Kidney (tissue), 13 donors: ENCODE measurements at regions not wholly inside any gene's neighbourhood (a gene's known extent, or its start where the extent isn't known, plus 50 kb on each side); places are given as distances from the start of the nearest gene placed in this dataset.

ENCODE experiments used
- DNase-seq, 5 donors: peaks; one replicate each; pipeline ENCODE4 v3.0.0-alpha.2; 2013 to 2020
- FAIRE-seq: peaks from 2 replicates; lab custom pipeline; 2012; peaks lifted over from hg19 to GRCh38; lab: Jason Lieb, UNC
- H3K27ac ChIP-seq, 2 donors: one replicate each; pipeline ENCODE4 v1.7.0; 2013; ENCODE audit warnings: low read depth in 2 of 2, low read length in 2 of 2, inconsistent platforms in 1 of 2
- H3K27me3 ChIP-seq: one replicate; pipeline ENCODE4 v1.7.1; 2013; ENCODE audit warnings: low read length, inconsistent platforms; ENCODE audit not compliant: control insufficient read depth, insufficient read depth
- H3K36me3 ChIP-seq, 3 donors: one replicate each; pipeline versions ENCODE4 v1.7.0 to v1.7.1; 2013; ENCODE audit warnings: low read length in 3 of 3, control low read depth in 1 of 3, inconsistent platforms in 1 of 3; ENCODE audit not compliant: insufficient read depth in 3 of 3, control insufficient read depth in 2 of 3
- H3K4me1 ChIP-seq, 3 donors: one replicate each; pipeline versions ENCODE4 v1.7.0 to v1.7.1; 2013; ENCODE audit warnings: low read length in 3 of 3, inconsistent platforms in 1 of 3, low read depth in 1 of 3; ENCODE audit not compliant: control insufficient read depth in 2 of 3, insufficient read depth in 2 of 3
- H3K4me3 ChIP-seq, 3 donors: one replicate each; pipeline versions ENCODE4 v1.7.0 to v1.8.1; 2013; ENCODE audit warnings: low read length in 3 of 3, control low read depth in 1 of 3, inconsistent platforms in 1 of 3
- H3K9ac ChIP-seq, 3 donors: one replicate each; pipeline versions ENCODE4 v1.7.0 to v1.7.1; 2013; ENCODE audit warnings: low read length in 3 of 3, control low read depth in 1 of 3, inconsistent platforms in 1 of 3
- H3K9me3 ChIP-seq, 3 donors: one replicate each; pipeline versions ENCODE4 v1.7.0 to v1.7.1; 2013; ENCODE audit warnings: low read length in 3 of 3, control low read depth in 1 of 3, inconsistent platforms in 1 of 3; ENCODE audit not compliant: control insufficient read depth in 2 of 3, insufficient read depth in 1 of 3
- CTCF ChIP-seq: IDR thresholded peaks from 3 replicates; pipeline ENCODE4 v1.5.1; 2012; ENCODE audit warnings: mild to moderate bottlenecking, moderate library complexity, borderline replicate concordance; ENCODE audit not compliant: insufficient read depth; ENCODE audit errors: extremely low read depth
- intact Hi-C: fragments of 100-400 bp; cut with DNase I; formaldehyde crosslinking; loops from one replicate; pipeline ENCODE4 v1.11.1; 2022
- donor health status: control.
- donor health status: control.
- donor health status: control.
- donor health status: control.
- donor health status: control.
- donor health status: DM: yes; HTN: yes; CAD: no.
- donor health status: Normal renal cell carcinoma (clear cell type).

- FAIRE-seq, result no peak
- intact Hi-C loops, result no loop called here
- H3K36me3 ChIP-seq, result no peaks in the 10 kb centered on the region
- H3K9me3 ChIP-seq, result no peaks in the 10 kb centered on the region
- no peak overlapping the region for H3K4me3 ChIP-seq
- H3K27ac ChIP-seq, result no peak overlapping the region
- no peak for TF ChIP-seq CTCF
- no peaks in the 10 kb centered on the region for H3K27me3 ChIP-seq
- H3K9ac ChIP-seq, result no peak overlapping the region
- H3K4me1 ChIP-seq, result no peaks in the 10 kb centered on the region
- DNase-seq, result no peak
Measured at GRCh38 chr15:62981071-62981470, 61.5 kb upstream of the TPM1 start.

- Histone ChIP-seq H3K4me3 (no peak overlapping the region), H3K9ac (no peak overlapping the region), H3K27ac (no peak overlapping the region), H3K4me1 (no peaks in the 10 kb centered on the region), H3K9me3 (no peaks in the 10 kb centered on the region), H3K27me3 (no peaks in the 10 kb centered on the region), H3K36me3 (no peaks in the 10 kb centered on the region)
- intact Hi-C loops, result no loop called here
- TF ChIP-seq CTCF, result no peak
- DNase-seq (no peak), FAIRE-seq (no peak)
Measured at GRCh38 chr15:62983956-62984355, 58.6 kb upstream of the TPM1 start.

GRCh38 chr15:62985768-62986167 lies 56.8 kb upstream of the TPM1 start:
- DNase-seq (no peak), FAIRE-seq (no peak)
- TF ChIP-seq CTCF, result no peak
- peaks cover 0 to 3% (median 0%) of the 10 kb centered on the region in 3 donors for H3K4me1 ChIP-seq
- H3K4me3 ChIP-seq, result no peak overlapping the region
- H3K9me3 ChIP-seq, result no peaks in the 10 kb centered on the region
- H3K27me3 ChIP-seq, result no peaks in the 10 kb centered on the region
- no peak overlapping the region for H3K27ac ChIP-seq
- no peak overlapping the region for H3K9ac ChIP-seq
- H3K36me3 ChIP-seq, result no peaks in the 10 kb centered on the region
- intact Hi-C loops, result no loop called here

- no peak for FAIRE-seq
Measured at GRCh38 chr15:62986948-62987347, 55.6 kb upstream of the TPM1 start.

More at GRCh38 chr15:62986948-62987347, 55.6 kb upstream of the TPM1 start:
- no peak for DNase-seq
- intact Hi-C loops, result no loop called here
- H3K36me3 ChIP-seq, result no peaks in the 10 kb centered on the region
- H3K9ac ChIP-seq, result no peak overlapping the region
- H3K27ac ChIP-seq, result no peak overlapping the region
- TF ChIP-seq CTCF, result no peak
- H3K9me3 ChIP-seq, result no peaks in the 10 kb centered on the region
- no peaks in the 10 kb centered on the region for H3K27me3 ChIP-seq
- peaks cover 0 to 3% (median under 1%) of the 10 kb centered on the region in 3 donors for H3K4me1 ChIP-seq
- H3K4me3 ChIP-seq, result no peak overlapping the region
